GM12864 (cell line): ENCODE measurements at regions not wholly inside any gene's neighbourhood (a gene's known extent, or its start where the extent isn't known, plus 50 kb on each side); places are given as distances from the start of the nearest gene placed in this dataset.
"Not testable (repeated sequence)": the region's sequence is repeated elsewhere in the genome, so short reads cannot be mapped to it uniquely, and the experiment has no call there.

Experiments used
- DNase-seq: peaks from one replicate; pipeline ENCODE4 v3.0.0-alpha.2; 2011; ENCODE audit warnings: low read depth
- H3K4me3 ChIP-seq: 2 replicates; pipeline ENCODE4 v1.5.1; 2011; ENCODE audit warnings: mild to moderate bottlenecking, low read depth, low read length, control low read depth
- TF ChIP-seq, protein P1 (sequence below): IDR thresholded peaks from 2 replicates; pipeline ENCODE4 v1.5.1; 2011; ENCODE audit warnings: low read depth, mild to moderate bottlenecking, moderate library complexity, low read length, control low read depth, inconsistent platforms; ENCODE audit errors: missing control alignments

DNA sequence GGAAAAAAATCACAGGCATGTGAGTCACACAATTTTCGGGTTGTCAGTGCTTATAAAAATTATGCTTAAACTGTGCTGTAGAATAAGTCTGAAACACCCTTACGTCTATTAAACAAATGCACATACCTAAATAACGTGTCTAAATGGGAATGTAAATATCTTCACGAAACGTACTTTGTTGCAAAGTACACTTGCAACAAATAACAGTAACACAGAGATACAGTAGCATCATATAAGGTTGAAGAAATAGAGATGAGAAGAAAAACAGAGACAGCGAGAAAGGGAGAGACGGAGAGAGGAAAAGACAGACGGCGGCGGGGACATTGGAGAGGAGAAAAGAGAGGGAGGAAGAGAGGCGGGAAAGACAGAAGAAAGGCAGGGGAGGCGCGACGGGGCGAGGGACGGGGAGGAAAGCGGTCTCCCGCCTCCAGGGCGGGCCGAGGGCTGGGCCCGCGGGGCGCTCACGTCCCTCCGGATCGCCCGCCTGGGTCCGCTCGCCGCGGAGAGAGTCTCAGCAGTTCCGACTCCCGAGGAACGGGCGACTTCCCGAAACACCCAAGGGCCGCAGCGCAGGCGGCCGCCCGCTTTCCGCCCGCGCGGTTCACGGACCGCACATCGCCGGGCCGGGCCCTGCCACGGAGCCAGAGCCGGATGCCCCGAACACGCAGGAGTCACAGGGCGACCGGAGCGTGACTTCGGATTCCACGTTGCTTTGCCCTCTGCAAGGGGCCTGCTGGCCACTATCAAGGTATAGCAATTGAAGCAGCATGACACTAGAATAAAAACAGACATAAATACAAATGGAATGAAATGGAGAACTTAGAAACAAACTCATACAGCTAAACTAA is 153.4 kb downstream of the LMLN start:
- no peak overlapping the region for H3K4me3 ChIP-seq
- no peak for DNase-seq
- TF ChIP-seq, protein P1, sequence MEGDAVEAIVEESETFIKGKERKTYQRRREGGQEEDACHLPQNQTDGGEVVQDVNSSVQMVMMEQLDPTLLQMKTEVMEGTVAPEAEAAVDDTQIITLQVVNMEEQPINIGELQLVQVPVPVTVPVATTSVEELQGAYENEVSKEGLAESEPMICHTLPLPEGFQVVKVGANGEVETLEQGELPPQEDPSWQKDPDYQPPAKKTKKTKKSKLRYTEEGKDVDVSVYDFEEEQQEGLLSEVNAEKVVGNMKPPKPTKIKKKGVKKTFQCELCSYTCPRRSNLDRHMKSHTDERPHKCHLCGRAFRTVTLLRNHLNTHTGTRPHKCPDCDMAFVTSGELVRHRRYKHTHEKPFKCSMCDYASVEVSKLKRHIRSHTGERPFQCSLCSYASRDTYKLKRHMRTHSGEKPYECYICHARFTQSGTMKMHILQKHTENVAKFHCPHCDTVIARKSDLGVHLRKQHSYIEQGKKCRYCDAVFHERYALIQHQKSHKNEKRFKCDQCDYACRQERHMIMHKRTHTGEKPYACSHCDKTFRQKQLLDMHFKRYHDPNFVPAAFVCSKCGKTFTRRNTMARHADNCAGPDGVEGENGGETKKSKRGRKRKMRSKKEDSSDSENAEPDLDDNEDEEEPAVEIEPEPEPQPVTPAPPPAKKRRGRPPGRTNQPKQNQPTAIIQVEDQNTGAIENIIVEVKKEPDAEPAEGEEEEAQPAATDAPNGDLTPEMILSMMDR: no peak

DNA sequence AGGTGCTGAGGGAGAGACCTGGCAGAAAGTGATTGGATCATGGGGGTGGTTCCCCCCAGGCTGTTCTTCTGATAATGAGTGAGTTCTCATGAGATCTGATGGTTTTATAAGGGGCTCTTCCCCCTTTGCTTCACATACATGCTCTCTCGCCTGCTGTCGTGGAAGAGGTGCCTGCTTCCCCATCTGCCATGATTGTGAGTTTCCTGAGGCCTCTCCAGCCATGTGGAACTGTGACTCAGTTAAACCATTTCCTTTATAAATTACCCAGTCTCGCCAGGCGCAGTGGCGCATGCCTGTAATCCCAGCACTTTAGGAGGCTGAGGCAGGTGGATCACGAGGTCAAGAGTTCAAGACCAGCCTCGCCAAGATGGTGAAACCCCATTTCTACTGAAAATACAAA is 154.5 kb downstream of the LMLN start:
- DNase-seq, H3K4me3 ChIP-seq: not testable (repeated sequence)

DNA sequence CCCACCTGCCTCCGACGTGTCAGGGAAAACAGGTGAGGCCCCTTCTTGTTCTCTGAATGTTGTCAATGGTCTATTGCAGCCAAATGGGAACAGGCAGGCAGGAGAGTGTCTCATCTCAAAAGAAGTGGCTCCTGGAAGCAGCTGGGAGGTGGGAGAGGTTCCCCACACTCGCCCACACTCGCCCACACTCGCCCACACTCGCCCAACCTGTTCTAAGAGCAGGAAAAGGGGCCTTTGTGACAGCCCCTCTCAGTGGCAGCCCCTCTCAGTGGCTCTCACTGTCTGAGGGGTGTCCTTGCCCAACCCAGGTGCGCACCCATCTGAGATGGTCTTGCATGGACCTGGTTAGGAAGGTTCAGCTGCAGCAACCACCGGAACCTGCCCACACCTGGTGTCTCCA is 162.2 kb downstream of the LMLN start:
- DNase-seq, H3K4me3 ChIP-seq: not testable (repeated sequence)

DNA sequence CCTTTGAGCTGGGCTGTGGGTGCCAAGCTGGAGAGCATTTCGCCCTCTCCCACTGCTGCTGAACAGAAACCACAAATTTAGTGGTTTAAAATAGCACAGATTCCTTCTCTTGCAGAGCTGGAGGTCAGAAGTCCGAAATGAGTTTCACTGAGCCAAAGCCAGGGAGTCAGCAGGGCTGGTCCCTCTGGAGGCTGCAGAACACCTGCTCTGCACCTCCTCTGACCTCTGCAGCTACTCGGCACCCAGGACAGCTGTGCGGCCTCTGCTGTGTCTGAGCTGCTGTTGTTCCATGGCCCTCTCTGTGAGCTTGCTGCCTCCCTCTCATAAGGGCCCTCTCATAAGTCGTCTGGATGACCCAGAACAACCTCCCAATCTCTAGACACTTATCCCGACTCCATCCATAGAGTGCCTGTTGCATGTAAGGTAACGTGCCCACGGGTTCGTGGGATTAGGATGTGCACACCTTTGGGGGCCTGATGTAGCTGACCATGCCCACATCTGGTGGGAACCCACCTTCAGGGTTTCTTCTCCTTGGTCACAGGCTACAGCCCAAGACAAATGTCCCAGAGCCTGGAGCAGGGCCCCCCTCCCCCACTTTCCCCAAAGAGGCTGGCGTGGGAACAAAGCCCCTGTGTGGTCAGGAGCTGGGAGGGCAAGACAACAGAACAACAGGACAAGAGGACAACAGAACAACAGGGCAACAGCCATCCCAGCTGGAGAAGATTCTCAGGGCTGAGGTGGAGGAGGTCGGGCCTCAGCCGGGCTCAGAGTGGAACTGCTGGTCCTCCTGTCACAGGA is 177.2 kb downstream of the LMLN start:
- H3K4me3 ChIP-seq, DNase-seq: not testable (repeated sequence)

DNA sequence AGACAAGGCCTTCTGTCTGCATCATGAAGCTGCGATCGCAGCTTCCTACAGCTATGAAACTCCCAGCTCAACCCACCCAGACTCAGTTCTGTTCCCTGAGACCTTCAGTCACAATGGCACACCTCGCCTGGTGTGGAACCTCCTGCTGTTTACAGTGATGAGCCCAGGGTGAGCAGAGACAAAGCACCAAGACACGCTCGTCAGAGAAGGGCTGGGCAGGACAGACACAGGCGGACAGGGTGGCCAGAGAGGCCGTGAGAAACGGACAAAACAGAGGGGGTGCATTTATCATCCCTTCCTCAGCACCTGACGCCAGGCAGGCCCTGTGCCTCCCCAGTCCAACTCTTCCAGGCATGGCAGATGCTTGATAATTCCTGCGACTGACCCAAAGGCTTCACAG is 178.2 kb downstream of the LMLN start:
- not testable (repeated sequence) for DNase-seq, H3K4me3 ChIP-seq

DNA sequence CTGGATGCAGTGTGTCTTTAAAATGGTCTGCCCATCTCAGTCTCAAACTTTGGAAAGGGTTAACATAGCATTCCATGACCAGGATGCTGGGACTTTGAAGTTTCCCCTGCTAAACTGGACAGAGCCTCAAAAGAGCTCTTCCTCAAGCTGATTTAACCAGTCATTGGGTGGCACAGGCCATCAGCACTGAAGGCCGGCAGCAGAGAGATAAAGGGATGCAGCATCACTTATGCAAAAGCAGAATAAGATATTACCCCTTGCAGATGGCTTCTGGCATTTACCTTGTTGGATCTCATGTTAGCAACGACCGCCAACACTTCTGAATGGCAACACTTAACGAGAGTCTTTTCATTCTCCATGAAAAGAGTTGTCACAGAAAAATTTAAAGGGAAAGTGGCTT is 179.0 kb downstream of the LMLN start:
- DNase-seq: not testable (repeated sequence)

DNA sequence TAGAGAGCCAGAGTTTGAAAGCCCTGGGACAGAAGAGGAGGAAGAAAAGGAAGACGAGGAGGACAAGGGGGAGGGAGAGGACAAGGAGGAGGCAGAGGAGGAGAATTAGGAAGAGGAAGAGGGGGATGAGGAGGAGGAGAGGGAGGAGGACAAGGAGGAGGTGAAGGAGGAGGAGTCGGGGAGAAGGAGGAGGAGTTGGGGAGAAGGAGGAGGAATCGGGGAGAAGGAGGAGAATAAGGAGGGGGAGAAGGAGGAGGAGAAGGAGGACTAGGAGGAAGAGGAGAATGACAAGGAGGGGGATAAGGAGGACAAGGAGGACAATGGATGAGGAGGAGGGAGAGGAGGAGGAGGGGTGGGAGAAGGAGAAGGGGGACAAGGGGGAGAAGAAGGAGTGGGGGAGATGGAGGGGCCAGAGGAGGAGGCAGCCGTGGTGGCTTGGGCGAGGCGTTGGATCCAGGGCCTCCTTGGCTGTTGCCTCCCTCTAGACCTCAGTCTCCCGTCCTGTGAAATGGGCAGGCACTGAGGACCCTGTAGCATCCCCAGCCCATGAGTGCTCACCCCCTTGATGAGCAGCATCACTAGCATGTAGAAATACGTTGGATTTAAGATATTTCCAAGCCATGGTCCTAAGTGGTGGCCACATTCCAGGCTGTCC is 179.6 kb downstream of the LMLN start:
- DNase-seq, H3K4me3 ChIP-seq: not testable (repeated sequence)

More for the DNA sequence above, 179.0 kb downstream of the LMLN start:
- H3K4me3 ChIP-seq: not testable (repeated sequence)

DNA sequence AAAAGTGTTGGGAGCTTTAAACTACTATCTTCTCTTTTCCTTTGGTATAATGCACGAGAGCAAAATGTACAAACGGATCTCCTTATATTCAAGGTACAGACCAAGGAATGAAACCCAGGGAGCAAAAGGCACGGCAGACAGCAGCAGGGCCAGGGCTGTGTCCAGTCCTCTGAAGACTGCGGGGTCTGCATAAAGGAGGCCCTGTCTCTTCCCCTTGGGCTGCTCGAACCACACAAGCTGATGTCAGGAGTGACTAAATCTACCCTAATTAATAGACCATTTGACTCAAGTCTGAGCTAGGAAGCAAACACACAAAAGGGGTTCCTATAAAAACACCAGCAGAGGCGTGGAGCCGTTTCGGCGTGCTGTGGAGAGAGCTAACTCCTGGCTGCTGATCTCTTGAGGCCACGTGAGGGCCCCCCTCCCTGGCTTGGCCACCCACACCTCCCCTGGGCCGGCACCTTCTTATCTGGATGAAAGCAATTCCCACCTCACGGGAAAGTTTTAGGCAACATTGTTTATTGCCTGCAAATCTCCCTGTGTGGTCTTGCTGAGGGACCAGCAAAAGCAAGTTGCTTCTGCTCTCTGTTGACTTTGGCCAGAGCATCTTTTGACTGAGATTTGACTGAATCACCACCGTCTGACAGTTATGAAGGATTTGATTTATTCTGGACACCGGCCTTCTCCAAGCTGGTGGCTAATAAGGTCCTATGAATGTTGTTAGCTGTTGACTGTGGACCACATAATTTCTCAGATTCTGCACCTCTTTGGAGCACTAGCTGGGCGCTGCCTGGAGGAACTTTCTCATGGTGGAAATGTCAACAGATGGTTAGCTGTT is 183.5 kb downstream of the LMLN start:
- H3K4me3 ChIP-seq, DNase-seq: not testable (repeated sequence)

DNA sequence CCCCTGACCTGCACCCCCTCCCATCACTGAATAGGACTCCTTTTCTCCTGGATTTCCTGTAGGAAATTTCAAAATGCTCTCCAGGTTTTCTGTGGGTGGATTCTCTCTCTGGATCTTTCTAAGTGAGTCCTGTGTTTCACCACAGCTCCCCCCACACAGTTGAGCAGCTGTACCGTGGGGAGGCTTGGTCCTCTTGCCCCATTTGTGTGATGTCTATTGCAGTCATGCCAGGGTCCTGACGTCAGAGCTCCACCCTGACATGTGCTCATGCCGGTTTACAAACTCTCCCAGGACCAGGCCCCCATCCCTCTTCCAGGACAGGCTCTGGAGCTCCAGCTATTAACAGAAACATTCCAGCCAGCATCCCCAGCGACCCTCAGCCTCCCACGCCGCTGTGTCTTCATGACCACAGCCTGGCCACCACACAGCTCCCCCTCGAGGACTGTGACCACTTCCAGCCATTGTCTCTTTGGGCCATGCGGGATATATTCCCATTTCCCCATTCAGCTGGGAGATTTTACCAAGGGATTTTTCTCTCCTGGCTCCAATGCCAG is 185.3 kb downstream of the LMLN start:
- DNase-seq, H3K4me3 ChIP-seq: not testable (repeated sequence)

DNA sequence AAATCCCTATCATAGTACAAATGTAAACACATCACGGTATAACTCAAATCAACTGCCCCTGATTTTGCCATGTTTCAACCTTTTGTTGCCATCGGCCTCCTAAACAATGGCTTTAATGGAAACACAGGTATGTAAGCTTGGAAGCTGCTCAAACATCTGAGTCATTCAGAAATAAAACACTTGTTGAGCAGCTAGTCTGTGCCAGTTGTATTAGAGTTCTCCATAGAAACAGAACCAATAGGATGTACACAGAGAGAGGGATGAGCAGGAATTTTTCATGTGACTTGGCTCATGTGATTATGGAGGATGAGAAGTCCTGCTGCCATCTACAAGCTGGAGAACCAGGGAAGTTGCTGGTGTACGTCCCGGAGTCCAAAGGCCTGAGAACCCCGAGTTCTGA is 186.1 kb downstream of the LMLN start:
- H3K4me3 ChIP-seq, DNase-seq: not testable (repeated sequence)

DNA sequence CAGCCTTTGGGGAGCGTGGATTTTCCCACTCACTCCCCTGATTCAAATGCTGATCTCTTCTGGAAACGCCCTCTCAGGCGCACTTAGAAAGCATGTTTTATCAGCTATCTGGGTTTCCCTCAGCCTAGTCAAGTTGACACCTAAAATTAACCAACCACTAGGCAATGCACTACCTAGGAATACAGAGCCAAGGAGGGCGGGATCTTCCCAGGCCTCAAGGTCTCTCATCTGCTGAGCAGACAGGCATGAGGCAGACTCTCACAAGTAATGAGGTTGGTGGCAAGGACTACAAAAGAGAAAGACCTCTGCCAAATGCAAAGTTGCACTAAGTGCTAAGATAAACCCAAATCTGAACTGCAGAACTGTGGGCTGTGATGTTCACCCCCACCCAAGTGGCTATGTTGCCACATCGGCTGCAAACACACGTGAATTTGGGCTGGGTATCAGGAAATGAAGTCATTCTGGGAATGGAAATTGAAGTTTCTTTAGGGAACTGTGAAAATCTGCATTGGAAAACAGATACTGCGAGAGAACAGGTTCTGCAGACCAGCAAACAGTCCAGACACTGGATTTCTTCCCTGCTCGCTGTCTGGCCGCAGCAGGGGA is 186.6 kb downstream of the LMLN start:
- DNase-seq, H3K4me3 ChIP-seq: not testable (repeated sequence)

DNA sequence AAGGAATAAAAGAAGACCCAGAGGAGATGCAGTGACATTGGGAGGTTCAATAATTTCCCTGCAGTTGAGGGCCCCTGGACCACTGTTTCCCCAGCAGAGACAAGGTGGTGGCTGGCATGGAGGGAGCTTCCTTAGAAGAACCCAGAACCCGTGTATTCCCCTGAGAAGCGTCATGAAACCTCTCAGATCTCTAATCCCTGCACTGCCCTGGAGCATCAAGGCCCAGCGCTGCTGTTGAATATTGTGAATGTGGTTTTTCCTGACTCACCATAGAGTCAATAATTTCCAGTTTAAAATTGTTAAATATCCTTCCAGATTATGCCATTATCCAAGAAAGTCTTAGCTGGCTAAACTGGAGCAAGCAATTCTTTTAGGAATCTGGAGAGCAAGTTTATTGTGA is 187.2 kb downstream of the LMLN start:
- H3K4me3 ChIP-seq, DNase-seq: not testable (repeated sequence)

DNA sequence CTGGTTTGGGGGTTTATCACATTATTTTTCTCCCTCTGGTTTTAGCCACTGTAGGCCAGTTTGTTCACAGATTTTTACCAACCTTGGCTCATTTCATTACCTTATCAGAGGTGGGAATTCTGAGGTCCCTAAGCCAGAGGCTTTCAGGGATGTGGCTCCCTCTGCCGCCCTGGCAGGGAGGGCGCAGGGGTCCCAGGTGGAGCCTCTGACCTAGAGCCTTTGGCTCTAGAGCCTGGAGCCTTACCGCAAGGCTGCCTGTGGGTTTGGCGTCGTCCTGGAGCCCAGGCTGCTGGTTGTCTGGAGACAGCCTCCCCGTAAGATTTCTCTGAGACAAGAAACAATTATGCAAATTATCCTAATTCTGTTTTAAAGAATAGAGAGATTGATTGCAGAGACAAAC is 188.0 kb downstream of the LMLN start:
- not testable (repeated sequence) for H3K4me3 ChIP-seq, DNase-seq

DNA sequence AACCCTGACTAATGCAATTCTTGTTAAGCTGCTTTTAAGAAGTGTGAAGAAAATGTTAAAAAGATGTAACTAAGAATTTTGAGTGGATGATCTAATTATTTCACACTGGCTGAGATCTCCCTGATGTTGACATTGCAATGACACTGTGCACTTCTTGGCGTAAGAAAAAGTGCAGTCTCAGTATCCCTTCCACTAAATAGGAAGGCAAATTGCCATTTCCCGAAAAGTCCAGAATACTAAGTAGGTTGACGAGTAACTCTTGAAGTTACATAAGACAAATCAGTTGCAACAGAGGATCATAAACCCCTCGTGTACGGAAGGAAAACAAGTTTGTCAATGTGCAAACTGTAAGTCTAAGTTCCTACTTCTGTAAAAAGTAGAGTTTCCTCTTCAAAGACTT is 189.9 kb downstream of the LMLN start:
- H3K4me3 ChIP-seq, DNase-seq: not testable (repeated sequence)

DNA sequence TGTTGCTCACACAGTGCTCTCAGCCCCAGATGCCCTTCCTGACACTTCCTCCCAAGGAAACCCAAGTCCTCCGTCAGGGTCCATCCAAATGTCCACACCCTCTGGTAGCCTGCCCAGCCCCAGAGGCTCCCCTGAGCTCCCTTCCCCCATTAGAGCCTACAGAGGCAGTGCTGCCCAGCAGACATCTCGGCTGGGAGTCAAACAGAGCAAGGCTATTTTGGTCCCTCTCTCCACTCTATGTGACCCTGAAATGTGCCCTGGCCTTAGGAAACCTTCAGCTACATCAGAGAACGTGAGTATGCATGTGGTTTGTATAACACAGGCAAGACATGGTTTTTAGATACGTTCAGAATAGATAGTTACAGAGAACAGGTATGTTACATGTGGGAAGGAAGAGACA is 191.8 kb downstream of the LMLN start:
- not testable (repeated sequence) for DNase-seq

DNA sequence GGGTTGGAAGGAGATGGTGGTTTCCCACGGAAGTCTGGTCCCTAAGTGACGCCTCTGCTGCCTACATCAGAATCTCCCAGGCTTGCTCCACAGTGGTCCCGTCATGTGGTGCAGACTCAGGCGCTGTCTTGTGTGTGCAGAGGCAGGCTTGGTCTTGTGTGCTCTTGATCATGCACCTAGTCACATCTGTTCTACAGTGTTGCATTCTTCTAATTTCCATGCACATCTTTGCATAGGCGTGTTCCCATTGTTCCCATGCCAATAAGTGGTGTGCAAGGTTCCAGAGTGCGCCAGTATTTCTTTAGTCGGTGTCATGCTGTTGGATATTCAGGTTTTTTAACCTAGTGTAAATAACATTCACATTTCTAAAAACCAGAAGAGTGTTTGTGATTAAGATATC is 195.8 kb downstream of the LMLN start:
- H3K4me3 ChIP-seq: not testable (repeated sequence)

More for the DNA sequence above, 191.8 kb downstream of the LMLN start:
- H3K4me3 ChIP-seq: not testable (repeated sequence)

More for the DNA sequence above, 195.8 kb downstream of the LMLN start:
- not testable (repeated sequence) for DNase-seq
